Smooth muscle cell of the brain vasculature (primary cell): ENCODE measurements at regions not wholly inside any gene's neighbourhood (a gene's known extent, or its start where the extent isn't known, plus 50 kb on each side); places are given as distances from the start of the nearest gene placed in this dataset.
"Not testable (repeated sequence)": the region's sequence is repeated elsewhere in the genome, so short reads cannot be mapped to it uniquely, and the experiment has no call there.

Experiments used
- DNase-seq: peaks from one replicate; pipeline ENCODE4 v3.0.0-alpha.2; 2012; ENCODE audit warnings: low read depth, low spot score

DNA sequence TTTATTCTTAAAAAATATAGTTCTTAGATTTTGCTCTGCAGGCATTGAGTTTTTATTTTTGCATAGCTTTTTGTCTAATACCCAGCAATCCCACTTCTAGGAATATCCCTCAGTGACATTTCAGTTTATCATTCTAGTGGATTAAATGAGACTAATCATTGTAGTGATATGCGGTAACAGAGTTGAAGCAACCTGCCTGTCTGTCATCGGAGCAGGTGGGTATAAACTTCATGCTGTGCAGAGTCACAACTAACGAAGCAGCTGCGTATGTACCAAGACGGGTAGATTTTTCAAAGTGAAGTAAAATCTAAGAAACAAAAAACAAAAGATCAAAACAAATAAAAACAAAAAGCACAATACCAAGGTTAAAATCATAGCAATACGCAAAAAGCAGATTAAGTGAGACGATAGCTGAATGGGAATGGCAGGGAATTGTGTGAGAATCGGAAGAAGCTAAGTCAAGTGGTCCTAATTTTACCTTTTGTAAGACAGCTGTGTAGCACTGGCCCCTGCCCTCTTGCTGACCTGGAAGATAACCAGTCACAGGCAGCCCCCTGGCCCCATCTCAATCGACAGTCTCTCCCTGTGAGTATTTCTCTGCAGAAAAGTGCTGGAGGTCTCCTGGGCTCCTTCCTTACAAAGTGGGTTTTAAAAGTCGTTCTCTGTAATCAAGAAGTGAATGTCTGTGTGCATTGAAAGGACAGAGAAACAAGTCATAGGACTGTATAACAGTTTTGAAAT is 169.2 kb downstream of the OR2B2 start:
- DNase-seq = no peak

DNA sequence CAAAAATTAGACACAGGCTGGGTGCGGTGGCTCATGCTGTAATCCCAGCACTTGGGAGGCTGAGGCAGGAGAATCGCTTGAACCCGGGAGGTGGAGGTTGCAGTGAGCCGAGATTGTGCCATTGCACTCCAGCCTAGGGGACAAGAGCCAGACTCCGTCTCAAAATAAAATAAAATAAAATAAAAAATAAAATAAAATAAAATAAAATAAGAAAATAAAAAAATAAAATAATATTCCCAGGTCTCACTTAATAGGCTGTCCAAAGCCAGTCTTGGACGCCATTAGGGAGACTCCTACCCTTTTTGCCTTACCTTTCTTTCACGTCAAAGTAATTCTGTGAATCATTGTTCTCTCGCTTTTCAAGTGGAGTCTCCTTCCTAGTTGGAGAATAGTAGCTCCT is 172.3 kb downstream of the OR2B2 start:
- not testable (repeated sequence) for DNase-seq

DNA sequence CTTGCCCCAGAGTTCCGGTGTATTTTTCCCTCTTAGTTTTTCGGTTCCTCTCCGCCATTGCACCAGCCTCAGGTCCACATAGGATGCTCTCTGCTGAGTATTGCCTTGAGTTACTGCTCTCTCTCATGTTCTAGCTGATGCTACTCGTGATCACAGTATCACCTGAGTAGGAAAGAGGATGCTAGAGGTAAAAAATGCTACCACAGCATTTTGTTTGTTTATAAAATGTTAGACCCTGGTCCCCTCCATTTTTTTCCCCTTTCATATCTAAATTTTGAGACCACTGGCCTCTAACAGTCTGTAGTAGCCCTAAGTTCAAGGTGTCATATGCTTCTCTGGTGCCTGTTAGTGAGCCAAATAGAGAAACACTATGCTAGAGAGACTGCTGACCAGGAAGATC is 175.5 kb downstream of the OR2B2 start:
- DNase-seq = no peak

DNA sequence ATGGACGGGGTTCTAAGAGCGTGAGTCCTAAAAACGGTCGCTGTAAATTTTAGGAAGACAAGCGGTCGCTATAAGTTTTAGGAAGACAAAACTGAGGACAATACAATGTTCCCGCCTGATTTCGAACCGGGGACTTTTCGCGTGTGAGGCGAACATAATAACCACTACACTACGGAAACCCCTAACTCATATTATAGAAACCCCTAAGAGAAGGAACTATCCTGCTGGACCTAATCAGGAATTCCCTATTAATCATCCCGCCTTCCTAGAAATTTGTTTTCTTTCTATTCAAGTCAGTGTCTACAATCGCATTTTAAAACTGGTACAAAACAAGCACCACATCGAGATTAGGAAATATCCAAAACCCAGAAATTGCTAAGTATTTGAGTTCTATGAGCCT is 183.8 kb downstream of the OR2B2 start:
- DNase-seq = no peak

DNA sequence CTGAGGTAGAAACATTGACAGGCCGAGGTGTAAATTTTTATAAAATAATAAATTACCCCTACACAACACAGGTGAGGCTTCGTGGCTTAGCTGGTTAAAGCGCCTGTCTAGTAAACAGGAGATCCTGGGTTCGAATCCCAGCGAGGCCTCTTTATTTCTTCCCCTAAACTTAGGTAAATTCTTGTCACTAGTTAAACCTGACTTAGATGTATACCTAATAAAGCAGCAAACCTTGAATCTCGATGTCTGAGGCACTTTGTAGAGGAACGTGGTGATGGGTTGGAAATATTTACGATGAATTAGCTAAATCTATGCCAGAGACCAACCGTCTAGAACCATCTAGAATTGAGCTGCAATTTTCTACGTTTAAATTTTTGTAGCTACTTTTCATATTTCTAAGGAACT is 185.6 kb downstream of the OR2B2 start:
- DNase-seq = no peak

DNA sequence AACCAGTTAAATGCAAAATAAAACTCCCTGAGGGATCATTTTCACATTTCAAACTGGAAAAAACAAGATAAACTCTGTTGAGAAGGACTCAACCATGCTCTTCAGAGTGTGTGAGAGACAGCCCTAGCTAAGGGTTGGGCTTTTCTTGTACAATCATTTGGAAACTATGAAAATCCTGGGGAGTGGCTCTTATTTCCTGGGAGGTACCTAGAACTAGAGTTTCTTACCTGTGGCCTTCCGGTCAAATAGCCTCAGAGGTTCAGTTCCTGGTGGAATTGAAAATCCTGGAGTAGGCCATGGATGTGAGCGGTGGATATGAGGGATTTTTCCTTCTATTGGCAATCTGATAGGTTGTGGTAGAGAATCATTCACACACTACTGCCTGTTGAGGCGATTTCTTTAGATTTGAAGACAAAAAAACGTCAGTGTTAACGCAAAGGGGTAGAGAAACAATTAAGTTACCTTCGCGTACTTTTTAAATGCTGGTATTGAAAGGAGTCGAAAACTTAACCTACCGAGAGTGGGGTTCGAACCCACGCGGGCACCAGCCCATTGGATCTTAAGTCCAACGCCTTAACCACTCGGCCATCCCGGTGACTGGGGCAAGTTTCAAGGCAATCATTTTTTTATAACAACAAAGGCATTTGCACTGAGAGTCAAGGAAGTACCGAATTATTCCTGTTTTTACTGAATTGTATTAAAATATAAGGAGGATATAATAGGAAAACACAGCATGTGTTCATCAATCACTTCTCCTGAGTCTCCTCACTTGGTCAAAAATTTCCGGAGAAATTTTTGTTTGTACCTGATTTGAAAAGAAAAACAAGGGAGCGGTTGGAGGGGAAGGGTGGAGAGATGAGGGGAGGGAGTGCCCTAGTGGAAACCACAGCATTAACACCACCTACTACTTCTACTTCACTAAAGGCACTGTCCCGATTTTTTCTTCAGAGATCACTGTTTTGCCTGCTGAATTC is 191.3 kb downstream of the OR2B2 start:
- no peak for DNase-seq

DNA sequence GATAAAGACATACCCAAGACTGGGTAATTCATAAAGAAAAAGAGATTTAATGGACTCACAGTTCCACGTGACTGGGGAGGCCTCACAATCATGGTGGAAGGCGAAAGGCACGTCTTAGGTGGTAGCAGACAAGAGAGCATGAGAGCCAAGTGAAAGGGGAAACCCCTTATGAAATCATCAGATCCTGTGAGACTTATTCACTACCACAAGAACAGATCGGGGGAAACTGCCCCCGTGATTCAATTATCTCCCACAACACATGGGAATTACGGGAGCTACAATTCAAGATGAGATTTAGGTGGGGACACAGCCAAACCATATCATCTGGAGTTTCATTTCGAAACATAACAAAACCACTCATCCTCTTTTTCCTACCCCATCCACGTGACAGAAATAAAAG is 193.2 kb downstream of the OR2B2 start:
- DNase-seq = not testable (repeated sequence)

DNA sequence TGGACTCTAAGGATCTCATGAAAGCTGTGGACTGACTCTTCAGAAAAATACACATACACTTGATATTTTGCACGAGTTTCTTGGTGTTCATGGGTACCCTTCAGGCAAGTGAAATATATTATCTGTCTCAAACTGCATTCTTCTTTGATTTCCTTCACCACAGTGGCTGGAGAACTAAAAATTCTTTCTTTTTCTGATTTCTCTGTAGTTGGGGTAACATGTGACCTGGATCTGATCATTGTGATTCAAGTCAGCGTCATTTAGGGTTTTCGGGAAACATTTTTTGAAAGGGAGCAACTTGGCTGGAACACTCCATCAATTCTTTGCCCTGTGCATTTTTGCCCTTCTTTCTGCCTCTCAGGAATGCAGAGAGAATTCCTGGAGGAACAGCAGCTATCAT is 205.8 kb downstream of the OR2B2 start:
- DNase-seq = no peak

DNA sequence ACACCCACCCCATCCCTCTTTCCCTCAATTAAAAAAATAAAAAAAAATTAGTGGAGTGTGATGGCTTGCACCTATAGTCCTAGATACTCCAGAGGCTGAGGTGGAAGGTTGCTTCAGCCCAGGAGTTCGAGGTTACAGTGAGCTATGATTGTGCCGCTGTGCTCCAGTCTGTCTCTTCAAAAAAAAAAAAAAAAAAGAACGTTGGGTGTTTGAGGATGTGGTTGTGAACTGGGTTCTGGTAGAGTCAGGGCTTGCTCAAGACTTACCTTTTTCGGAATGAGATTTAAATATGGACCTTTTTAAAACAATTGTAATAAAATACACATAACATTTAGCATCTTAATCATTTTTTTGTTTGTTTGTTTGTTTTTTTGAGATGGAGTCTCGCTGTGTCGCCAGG is 211.9 kb downstream of the OR2B2 start:
- DNase-seq = no peak

DNA sequence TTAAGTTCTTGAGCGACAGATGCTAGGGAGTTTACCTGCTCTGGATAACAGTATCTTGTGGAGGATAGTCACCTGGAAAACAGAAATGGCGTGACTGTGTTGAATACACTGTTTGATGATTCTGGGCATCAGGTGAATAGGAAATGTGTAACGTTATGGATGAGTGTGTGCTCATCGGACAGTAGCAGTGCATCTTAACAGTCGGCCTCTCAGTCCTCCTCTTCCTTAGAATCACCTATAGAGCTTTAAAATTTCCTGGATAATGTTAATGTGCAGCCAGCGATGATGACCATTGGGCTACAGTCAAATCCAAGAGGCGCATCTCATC is 217.7 kb downstream of the OR2B2 start:
- no peak for DNase-seq

DNA sequence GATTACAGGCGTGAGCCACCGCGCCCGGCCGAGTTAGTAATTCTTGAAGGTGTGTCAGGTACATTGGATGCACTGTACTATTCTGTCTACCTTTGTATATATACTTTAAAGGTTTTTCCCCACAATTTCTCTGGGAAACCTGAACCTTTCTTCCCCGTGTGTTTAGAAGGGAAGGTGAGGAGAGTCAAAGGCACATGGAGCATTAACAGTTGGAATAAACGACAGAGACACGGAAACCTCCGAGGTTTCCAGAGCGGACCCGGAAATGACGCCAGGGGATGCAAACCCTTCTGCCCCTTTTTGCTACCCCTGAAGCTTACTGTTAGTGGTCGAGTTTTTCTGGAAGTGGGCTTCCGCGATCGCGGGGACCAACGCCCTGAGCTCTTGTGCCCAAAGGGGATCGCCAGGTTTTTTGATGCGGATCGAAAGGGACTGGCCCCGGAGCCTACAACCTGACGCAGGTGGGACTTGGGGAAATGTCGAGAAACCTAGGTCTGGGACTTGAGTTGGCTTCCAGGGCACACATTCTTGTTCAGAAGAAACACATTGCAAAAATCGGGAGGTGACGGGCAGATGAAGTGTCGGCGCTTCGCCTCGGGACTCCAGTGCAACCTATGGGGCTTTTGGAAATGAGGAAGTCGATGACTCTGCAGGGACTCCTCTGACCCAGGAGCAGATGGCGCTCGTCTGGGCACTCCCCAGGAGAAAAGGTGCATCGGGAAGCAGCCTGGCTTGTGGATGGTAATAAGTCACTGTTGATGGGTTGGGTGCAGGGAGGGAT is 218.2 kb downstream of the OR2B2 start:
- DNase-seq = no peak

DNA sequence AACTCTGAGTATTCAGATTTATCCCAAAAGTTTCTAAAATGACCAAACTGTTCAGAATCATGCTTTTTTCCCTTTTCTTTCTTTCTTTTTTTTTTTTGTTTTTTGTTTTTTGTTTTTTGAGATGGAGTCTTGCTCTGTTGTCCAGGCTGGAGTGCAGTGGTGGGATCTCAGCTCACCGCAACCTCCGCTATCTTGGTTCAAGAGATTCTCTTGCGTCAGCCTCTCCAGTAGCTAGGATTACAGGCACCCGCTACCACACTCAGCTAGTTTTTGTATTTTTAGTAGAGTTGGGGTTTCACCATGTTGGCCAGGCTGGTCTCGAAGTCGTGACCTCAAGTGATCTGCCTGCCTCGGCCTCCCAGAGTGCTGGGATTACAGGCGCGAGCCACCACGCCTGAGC is 219.2 kb upstream of the ZNF184 start:
- DNase-seq = not testable (repeated sequence)

DNA sequence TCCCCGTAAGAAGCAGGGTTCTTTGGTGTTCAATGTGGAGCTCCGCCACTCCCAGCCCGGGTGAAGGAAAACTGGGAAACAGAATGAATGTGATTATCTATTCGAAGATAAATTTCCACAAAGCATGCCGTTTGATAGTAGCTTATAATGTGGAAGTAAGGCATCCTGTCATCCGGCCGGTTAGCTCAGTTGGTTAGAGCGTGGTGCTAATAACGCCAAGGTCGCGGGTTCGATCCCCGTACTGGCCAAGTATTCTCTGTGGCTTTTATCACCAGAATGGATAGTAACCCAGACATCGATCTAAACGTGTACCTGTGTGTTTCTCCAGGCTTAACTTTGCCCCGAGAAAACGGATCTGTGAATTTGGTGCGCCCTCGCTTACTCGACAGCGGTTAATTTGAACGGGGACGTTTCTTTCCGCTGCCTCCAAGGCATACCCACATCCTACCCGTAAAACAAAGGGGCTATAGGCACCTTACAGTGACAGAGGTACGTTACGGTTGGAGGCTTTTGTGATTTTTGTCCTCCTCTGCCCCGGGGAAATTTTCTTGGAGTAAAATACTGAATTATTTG is 215.2 kb upstream of the ZNF184 start:
- peak; percentile 52 for DNase-seq

DNA sequence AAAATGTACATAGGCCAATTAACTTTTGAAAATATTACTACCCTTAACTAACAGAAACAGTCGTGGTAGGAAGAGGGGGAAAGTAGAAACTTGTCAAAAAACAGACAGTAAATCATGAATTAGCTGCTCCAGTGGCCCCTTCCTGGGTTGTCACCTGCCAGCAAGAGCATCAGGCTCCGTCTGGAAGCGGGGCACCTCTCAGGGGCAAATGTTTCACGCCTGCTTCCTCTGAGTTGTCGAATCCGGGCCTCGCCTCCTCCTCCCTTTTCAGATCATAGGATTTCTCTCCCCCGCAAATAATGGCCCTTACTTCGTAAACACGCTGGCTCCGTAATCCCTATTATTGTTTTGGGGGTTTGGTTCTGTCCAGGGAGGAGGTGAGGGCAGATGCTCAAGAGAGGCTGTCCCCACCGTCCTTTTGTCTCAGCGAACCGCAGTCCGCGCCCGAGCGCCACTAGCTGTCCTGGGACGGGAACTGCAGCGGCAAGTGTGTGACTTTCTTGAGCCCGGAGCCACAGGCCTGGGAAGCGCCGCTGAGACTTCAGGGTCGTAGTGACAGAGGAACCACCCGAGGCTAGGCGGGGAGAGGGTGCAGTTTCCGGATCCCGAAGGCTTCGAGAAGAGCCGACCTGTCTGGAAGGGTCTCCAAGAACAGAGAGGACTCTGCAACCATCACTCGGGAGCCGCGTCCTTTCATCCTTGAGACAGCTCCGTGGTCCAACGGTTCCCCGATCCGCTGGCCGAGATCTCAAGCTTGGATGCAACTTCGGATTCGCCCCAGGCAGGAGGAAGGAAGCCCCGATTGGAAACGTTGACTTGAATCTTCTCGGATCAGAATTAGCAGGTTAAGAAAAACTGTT is 214.5 kb upstream of the ZNF184 start:
- DNase-seq = no peak

DNA sequence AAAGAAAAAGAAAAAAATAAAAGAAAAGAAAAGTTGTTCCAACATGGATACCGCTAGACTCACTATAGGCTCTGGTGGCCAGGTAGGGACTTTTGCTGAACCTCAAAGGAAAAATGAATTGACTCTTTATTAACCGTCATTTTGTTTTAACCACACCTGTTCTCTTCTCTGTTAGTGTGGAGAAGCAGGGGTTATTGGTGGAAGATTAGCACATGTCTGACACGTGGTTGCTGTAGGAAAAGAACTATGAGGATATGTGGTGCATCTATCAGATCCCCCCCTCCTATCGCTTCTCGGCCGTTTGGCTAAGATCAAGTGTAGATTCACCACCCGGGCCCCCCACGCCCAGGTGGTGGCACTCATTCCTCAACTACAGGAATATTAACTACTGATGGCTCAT is 212.4 kb upstream of the ZNF184 start:
- DNase-seq = no peak

DNA sequence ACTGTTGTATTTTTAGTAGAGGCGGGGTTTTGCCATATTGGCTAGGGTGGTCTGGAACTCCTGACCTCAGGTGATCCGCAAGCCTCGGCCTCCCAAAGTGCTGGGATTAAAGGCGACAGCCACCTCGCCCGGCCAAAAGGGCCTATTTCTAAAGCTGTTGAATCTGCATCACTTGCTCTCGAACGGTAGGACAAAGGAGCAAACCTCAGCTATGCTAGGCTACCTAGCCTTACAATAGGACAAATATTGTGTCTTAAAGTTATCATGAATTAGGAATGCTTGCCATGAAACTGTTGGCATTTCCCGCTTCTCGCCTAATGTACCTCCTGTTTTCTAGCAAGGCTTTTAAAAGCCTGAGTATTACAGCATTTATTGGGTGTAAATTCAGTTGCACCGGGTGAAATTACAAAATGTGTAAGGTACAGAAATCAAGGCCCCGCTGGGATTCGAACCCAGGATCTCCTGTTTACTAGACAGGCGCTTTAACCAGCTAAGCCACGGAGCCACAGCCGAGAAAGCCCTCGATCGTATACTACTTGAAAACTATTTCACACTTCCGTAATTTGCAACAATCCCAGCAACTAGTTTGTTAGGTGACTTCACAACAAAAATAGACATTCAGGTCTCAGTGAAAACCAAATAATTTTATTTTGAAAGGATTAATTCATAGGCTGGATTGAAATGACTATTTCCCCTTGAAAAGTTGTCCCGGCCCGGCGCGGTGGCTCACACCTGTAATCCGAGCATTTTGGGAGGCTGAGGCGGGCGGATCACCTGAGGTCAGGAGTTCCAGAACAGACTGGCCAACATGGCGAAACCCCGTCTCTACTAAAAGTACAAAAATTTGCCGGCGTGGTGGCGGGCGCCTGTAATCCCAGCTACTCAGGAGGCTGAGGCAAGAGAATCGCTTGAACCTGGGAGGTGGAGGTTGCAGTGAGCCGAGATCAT is 211.6 kb upstream of the ZNF184 start:
- DNase-seq = no peak

DNA sequence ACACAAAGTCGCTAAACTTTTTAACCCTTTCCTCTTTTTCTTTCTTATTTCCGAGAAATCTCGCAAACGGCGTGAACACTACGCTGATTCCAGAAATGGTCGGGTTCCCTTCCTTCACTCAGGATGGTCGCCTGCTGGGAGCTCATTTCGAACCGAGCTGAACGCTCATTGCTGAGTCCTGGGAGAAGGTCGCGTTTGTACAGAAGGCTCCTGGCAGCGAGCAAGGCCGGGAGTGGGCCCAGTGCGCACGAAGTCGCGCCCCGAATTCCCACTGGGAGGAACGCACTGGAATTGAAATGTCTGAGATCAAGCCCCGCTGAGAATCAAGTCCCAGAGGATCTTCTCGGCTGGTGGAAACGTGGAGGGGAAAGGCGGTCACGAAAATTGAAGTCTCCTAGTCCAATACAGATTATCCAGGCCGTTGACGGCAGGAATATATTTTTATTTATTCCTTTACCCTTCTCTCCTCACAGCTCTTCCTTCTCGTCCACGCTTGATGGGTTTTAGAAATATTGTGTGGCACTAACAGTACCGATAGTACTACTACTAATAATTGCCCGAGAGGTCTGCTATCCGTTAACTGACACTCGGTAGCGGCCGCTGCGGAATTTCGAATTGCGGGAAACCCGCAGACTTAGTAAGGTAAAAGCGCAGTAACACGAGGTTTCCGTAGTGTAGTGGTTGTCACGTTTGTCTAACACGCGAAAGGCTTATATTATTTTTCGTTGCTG is 207.2 kb upstream of the ZNF184 start:
- DNase-seq = no peak

DNA sequence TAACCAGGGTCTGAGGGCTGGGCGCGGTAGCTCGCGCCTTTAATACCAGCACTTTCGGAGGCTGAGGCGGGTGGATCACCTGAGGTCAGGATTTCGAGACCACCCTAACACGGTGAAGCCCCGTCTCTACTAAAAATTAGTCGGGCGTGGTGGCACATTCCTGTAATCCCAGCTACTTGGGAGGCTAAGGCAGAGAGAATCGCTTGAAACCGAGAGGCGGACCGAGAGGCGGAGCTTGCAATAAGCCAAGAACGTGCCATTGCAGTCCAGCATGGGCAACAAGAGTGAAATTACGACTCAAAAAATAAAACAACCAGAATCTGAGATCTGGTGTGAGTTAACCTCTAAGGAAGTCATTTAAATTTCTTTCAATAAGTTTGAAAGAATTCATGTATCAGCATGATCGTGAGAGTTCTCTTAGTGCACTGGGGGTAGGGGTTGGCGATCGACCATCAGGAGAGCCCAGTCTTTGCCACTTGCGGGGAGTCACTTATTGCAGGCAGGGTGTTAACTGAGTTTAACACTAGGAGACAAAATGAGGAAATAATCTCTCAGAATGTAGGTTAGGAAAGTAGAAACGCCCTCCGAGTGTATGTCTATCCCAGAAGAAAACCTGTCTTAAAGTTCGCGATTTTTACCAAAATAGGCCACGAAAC is 206.5 kb upstream of the ZNF184 start:
- DNase-seq = no peak

DNA sequence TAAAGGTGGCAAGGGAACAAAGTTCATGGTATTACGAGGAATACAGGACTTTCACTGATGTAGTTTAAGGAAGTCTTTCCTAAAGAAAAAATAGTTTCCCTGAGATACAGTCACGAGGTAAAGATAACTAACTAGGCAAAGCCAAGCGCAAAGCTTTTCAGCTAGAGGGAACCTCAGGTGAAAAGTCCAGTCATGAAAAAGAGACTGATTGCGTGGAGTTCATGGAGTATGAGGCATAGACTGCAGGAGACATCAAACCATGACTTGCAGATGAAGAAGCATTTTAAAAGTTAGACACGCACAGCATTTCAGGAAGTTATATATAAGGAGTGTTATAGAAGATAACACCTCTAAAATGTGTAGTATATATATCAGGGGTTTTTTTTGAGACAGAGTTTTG is 205.6 kb upstream of the ZNF184 start:
- DNase-seq = no peak
